A673 (cell line): ENCODE measurements at regions not wholly inside any gene's neighbourhood (a gene's known extent, or its start where the extent isn't known, plus 50 kb on each side); places are given as distances from the start of the nearest gene placed in this dataset.

Experiments used
- BruUV-seq: library from RNA; stranded (reverse); fragments of 400-500 nt; replicated peaks from 2 replicates; lab custom pipeline; 2021; lab: Mats Ljungman, UMichigan
- CTCF ChIA-PET: fragments of 300-600 bp; sonication (Branson Sonifier 250); formaldehyde crosslinking; loops from one replicate; lab custom pipeline; 2022; ENCODE audit warnings: antibody characterized with exemption; lab: Charles Lee
- POLR2A ChIA-PET: fragments of 300-600 bp; sonication (Branson Sonifier 250); formaldehyde crosslinking; loops from one replicate; lab custom pipeline; 2022; ENCODE audit warnings: antibody characterized with exemption; ENCODE audit not compliant: low non-redundant PET; lab: Charles Lee
- DNase-seq: peaks from one replicate; pipeline ENCODE4 v3.0.0-alpha.2; 2015; ENCODE audit warnings: low spot score
- H3K27ac ChIP-seq: fragments of 200-600 bp; sonication (generic); 2 replicates; pipeline ENCODE4 v1.5.1; 2016; ENCODE audit warnings: mixed run types, low read depth, mild to moderate bottlenecking, mixed read lengths, antibody characterized with exemption, low read length; ENCODE audit not compliant: poor library complexity, severe bottlenecking
- H3K27me3 ChIP-seq: fragments of 200-600 bp; sonication (generic); replicated peaks from 2 replicates; pipeline ENCODE4 v1.6.1; 2017; ENCODE audit warnings: mixed run types, low read depth, mild to moderate bottlenecking, mixed read lengths, antibody characterized with exemption, low read length; ENCODE audit not compliant: insufficient read depth, poor library complexity
- H3K36me3 ChIP-seq: fragments of 200-600 bp; sonication (generic); 2 replicates; pipeline ENCODE4 v1.6.1; 2016; ENCODE audit warnings: mixed run types, mild to moderate bottlenecking, mixed read lengths, antibody characterized with exemption, low read length; ENCODE audit not compliant: insufficient read depth, poor library complexity, severe bottlenecking
- H3K4me1 ChIP-seq: fragments of 200-600 bp; sonication (generic); 2 replicates; pipeline ENCODE4 v1.6.1; 2017; ENCODE audit warnings: mixed run types, mild to moderate bottlenecking, mixed read lengths, antibody characterized with exemption, low read length; ENCODE audit not compliant: insufficient read depth, poor library complexity, severe bottlenecking
- H3K4me3 ChIP-seq: fragments of 200-600 bp; sonication (generic); 2 replicates; pipeline ENCODE4 v1.5.1; 2016; ENCODE audit warnings: low read depth, mixed run types, mild to moderate bottlenecking, mixed read lengths, low read length; ENCODE audit not compliant: poor library complexity, severe bottlenecking
- H3K9me3 ChIP-seq: fragments of 200-600 bp; sonication (generic); 2 replicates; pipeline ENCODE4 v1.6.1; 2016; ENCODE audit warnings: mixed run types, low read depth, mild to moderate bottlenecking, mixed read lengths, antibody characterized with exemption, low read length; ENCODE audit not compliant: poor library complexity, severe bottlenecking
- CTCF ChIP-seq: fragments of 300-800, 200-600 bp; sonication (generic); conservative IDR thresholded peaks from 2 replicates; pipeline ENCODE4 v1.5.1; 2017; ENCODE audit warnings: low read depth, mild to moderate bottlenecking, antibody characterized with exemption, low read length, moderate library complexity, mixed read lengths
- EZH2 ChIP-seq: fragments of 200-600 bp; sonication (generic); IDR thresholded peaks from 2 replicates; pipeline ENCODE4 v1.6.1; 2017; ENCODE audit warnings: borderline replicate concordance, low read depth, mild to moderate bottlenecking, mixed read lengths, antibody characterized with exemption, low read length; ENCODE audit not compliant: poor library complexity, severe bottlenecking
- intact Hi-C: fragments of 100-400 bp; cut with micrococcal nuclease; formaldehyde crosslinking; loops from one replicate; pipeline ENCODE4 v1.10.0; 2022; ENCODE audit not compliant: unreplicated experiment

- no TSS peak for BruUV-seq
- Histone ChIP-seq H3K27me3 (no peaks in the 10 kb centered on the region), H3K9me3 (no peaks in the 10 kb centered on the region), H3K4me3 (no peak overlapping the region), H3K36me3 (no peaks in the 10 kb centered on the region), H3K27ac (no peak overlapping the region), H3K4me1 (no peaks in the 10 kb centered on the region)
- ChIA-PET CTCF (no interaction called here), POLR2A (no interaction called here)
- no peak for DNase-seq
- intact Hi-C loops, result no loop called here
- no peak for TF ChIP-seq EZH2
- TF ChIP-seq CTCF, result no peak
These were observed 73.7 kb upstream of the ESR1 start for GRCh38 chr6:151733680-151734320.

GRCh38 chr6:151738267-151738666, 69.2 kb upstream of the ESR1 start:
- no TSS peak for BruUV-seq
- H3K27ac ChIP-seq, result no peak overlapping the region
- CTCF ChIA-PET, result no interaction called here
- no peak overlapping the region for H3K4me3 ChIP-seq
- intact Hi-C loops, result no loop called here
- TF ChIP-seq EZH2 (no peak), CTCF (no peak)
- peaks cover 8% of the 10 kb centered on the region for H3K27me3 ChIP-seq
- POLR2A ChIA-PET, result no interaction called here
- no peaks in the 10 kb centered on the region for H3K36me3 ChIP-seq
- no peaks in the 10 kb centered on the region for H3K4me1 ChIP-seq
- H3K9me3 ChIP-seq, result no peaks in the 10 kb centered on the region
- DNase-seq, result no peak

GRCh38 chr6:151738960-151739359, 68.5 kb upstream of the ESR1 start:
- intact Hi-C loops, result no loop called here
- CTCF ChIA-PET, result no interaction called here
- BruUV-seq, result no TSS peak

More at GRCh38 chr6:151738960-151739359, 68.5 kb upstream of the ESR1 start:
- POLR2A ChIA-PET, result no interaction called here
- no peak overlapping the region for H3K27ac ChIP-seq
- no peaks in the 10 kb centered on the region for H3K9me3 ChIP-seq
- peaks cover 8% of the 10 kb centered on the region for H3K27me3 ChIP-seq
- H3K4me3 ChIP-seq, result no peak overlapping the region
- no peak for DNase-seq
- H3K36me3 ChIP-seq, result no peaks in the 10 kb centered on the region
- no peaks in the 10 kb centered on the region for H3K4me1 ChIP-seq
- no peak for TF ChIP-seq EZH2
- no peak for TF ChIP-seq CTCF
